Hepatocyte (in vitro differentiated cells): ENCODE measurements at regions not wholly inside any gene's neighbourhood (a gene's known extent, or its start where the extent isn't known, plus 50 kb on each side); places are given as distances from the start of the nearest gene placed in this dataset.

Experiments used
- DNase-seq: peaks from one replicate; pipeline ENCODE4 v3.0.0-alpha.2; 2016; ENCODE audit warnings: low spot score
- H2AFZ ChIP-seq: fragments of 200-600 bp; sonication (generic); 2 replicates; pipeline ENCODE4 v1.6.0; 2016; ENCODE audit warnings: antibody characterized with exemption, mild to moderate bottlenecking
- H3K27ac ChIP-seq: fragments of 200-600 bp; sonication (generic); 2 replicates; pipeline ENCODE4 v1.5.1; 2016; ENCODE audit warnings: mild to moderate bottlenecking
- H3K27me3 ChIP-seq: fragments of 200-600 bp; sonication (generic); 2 replicates; pipeline ENCODE4 v1.6.1; 2016
- H3K36me3 ChIP-seq: fragments of 200-600 bp; sonication (generic); replicated peaks from 2 replicates; pipeline ENCODE4 v1.5.1; 2016; ENCODE audit warnings: low read depth; ENCODE audit not compliant: insufficient read depth
- H3K4me1 ChIP-seq: fragments of 200-600 bp; sonication (generic); 2 replicates; pipeline ENCODE4 v1.5.1; 2016; ENCODE audit warnings: mild to moderate bottlenecking, moderate library complexity; ENCODE audit not compliant: insufficient read depth
- H3K4me2 ChIP-seq: fragments of 200-600 bp; sonication (generic); 2 replicates; pipeline ENCODE4 v1.6.0; 2016
- H3K4me3 ChIP-seq: fragments of 200-600 bp; sonication (generic); 2 replicates; pipeline ENCODE4 v1.5.1; 2016; ENCODE audit warnings: mild to moderate bottlenecking
- H3K79me2 ChIP-seq: fragments of 200-600 bp; sonication (generic); 2 replicates; pipeline ENCODE4 v1.6.0; 2017; ENCODE audit warnings: mild to moderate bottlenecking
- H3K9me2 ChIP-seq: fragments of 200-600 bp; sonication (generic); replicated peaks from 2 replicates; pipeline ENCODE4 v1.6.0; 2017; ENCODE audit warnings: mild to moderate bottlenecking; ENCODE audit not compliant: insufficient read depth
- H3K9me3 ChIP-seq: fragments of 200-600 bp; sonication (generic); 2 replicates; pipeline ENCODE4 v1.5.1; 2016; ENCODE audit warnings: low read depth, mild to moderate bottlenecking
- H4K20me1 ChIP-seq: fragments of 200-600 bp; sonication (generic); 2 replicates; pipeline ENCODE4 v1.6.0; 2016; ENCODE audit warnings: mild to moderate bottlenecking; ENCODE audit not compliant: insufficient read depth, poor library complexity, severe bottlenecking
- CTCF ChIP-seq: fragments of 200-600 bp; sonication (generic); IDR thresholded peaks from 2 replicates; pipeline ENCODE4 v1.5.1; 2016; ENCODE audit warnings: antibody characterized with exemption, mild to moderate bottlenecking; ENCODE audit not compliant: poor library complexity
- EZH2 ChIP-seq: fragments of 200-600 bp; sonication (generic); IDR thresholded peaks from 2 replicates; pipeline ENCODE4 v1.6.1; 2016; ENCODE audit warnings: antibody characterized with exemption, mild to moderate bottlenecking, borderline replicate concordance
- EZH2phosphoT487 ChIP-seq: fragments of 200-600 bp; sonication (generic); IDR thresholded peaks from one replicate; pipeline ENCODE4 v1.6.1; 2018; ENCODE audit warnings: antibody characterized with exemption, mild to moderate bottlenecking, low read depth, moderate library complexity; ENCODE audit not compliant: unreplicated experiment, severe bottlenecking
- WGBS: methylation state at CpG from one replicate; pipeline ENCODE4 v1.1.6; 2016; ENCODE audit warnings: low lambda C conversion rate; ENCODE audit errors: missing lambda C conversion rate; 5-methylcytosine and 5-hydroxymethylcytosine counted together

- no peak overlapping the region for H2AFZ ChIP-seq
- H3K9me2 ChIP-seq: no peaks in the 10 kb centered on the region
- no peak for DNase-seq
- no peak overlapping the region for H3K4me3 ChIP-seq
- TF ChIP-seq CTCF (no peak), EZH2 (no peak), EZH2phosphoT487 (no peak)
- H3K36me3 ChIP-seq: no peaks in the 10 kb centered on the region
- no peak overlapping the region for H3K4me2 ChIP-seq
- H3K4me1 ChIP-seq: peaks cover 5% of the 10 kb centered on the region
- no peak overlapping the region for H3K27ac ChIP-seq
- no peaks in the 10 kb centered on the region for H4K20me1 ChIP-seq
- WGBS: 43% methylated on average over 5 of the region's 5 CpGs
- H3K9me3 ChIP-seq: no peaks in the 10 kb centered on the region
- no peaks in the 10 kb centered on the region for H3K79me2 ChIP-seq
- H3K27me3 ChIP-seq: peaks cover 90% of the 10 kb centered on the region
Observed at GRCh38 chr3:10706156-10706739, 109.8 kb upstream of the SLC6A11 start.

- H3K36me3 ChIP-seq: no peaks in the 10 kb centered on the region
- no peak for DNase-seq
- H3K4me1 ChIP-seq: peaks cover 5% of the 10 kb centered on the region
- no peak overlapping the region for H3K27ac ChIP-seq
- no peaks in the 10 kb centered on the region for H3K9me3 ChIP-seq
- 51% methylated on average over 9 of the region's 11 CpGs for WGBS
- peak overlapping the region; percentile 88 for H3K4me2 ChIP-seq
- H2AFZ ChIP-seq: no peak overlapping the region
- H3K27me3 ChIP-seq: peaks cover 91% of the 10 kb centered on the region
- no peak for TF ChIP-seq EZH2phosphoT487
- no peak for TF ChIP-seq CTCF
- TF ChIP-seq EZH2: peak; percentile 65
- no peaks in the 10 kb centered on the region for H3K79me2 ChIP-seq
- H3K4me3 ChIP-seq: no peak overlapping the region
- no peaks in the 10 kb centered on the region for H4K20me1 ChIP-seq
- H3K9me2 ChIP-seq: no peaks in the 10 kb centered on the region
Observed at GRCh38 chr3:10706740-10707399, 109.2 kb upstream of the SLC6A11 start.

- H3K36me3 ChIP-seq: no peaks in the 10 kb centered on the region
- TF ChIP-seq EZH2 (peak; percentile 32), CTCF (no peak), EZH2phosphoT487 (peak; percentile 30)
- H3K4me1 ChIP-seq: peaks cover 5% of the 10 kb centered on the region
- H3K9me3 ChIP-seq: no peaks in the 10 kb centered on the region
- WGBS: under 1% methylated on average over 15 of the region's 93 CpGs
- H3K27ac ChIP-seq: no peak overlapping the region
- no peak for DNase-seq
- H3K4me3 ChIP-seq: no peak overlapping the region
- H4K20me1 ChIP-seq: no peaks in the 10 kb centered on the region
- H3K4me2 ChIP-seq: peak overlapping the region; percentile 88
- no peaks in the 10 kb centered on the region for H3K79me2 ChIP-seq
- no peaks in the 10 kb centered on the region for H3K9me2 ChIP-seq
- H2AFZ ChIP-seq: no peak overlapping the region
- peaks cover 94% of the 10 kb centered on the region for H3K27me3 ChIP-seq
Observed at GRCh38 chr3:10707400-10708215, 108.4 kb upstream of the SLC6A11 start.
